Body of pancreas (tissue), 4 donors: ENCODE measurements at regions not wholly inside any gene's neighbourhood (a gene's known extent, or its start where the extent isn't known, plus 50 kb on each side); places are given as distances from the start of the nearest gene placed in this dataset.

Source experiments
- ATAC-seq: fragments of 150-250 bp; one replicate; pipeline ENCODE4 v1.9.1; 2016
- DNase-seq, 4 donors: peaks; one replicate each; pipeline ENCODE4 v3.0.0-alpha.2; 2019
- H3K27ac ChIP-seq, 4 donors: fragments of 200-600 bp; sonication (generic); 1 replicate in 3 of 4; 2 replicates in 1 of 4; pipeline versions ENCODE4 v1.5.1 to v1.6.1; 2016 to 2019; ENCODE audit warnings: mild to moderate bottlenecking in 1 of 4, mixed read lengths in 1 of 4, moderate library complexity in 1 of 4
- H3K27me3 ChIP-seq, 2 donors: fragments of 200-600 bp; sonication (generic); one replicate each; pipeline ENCODE4 v1.6.0; 2016; ENCODE audit warnings: mild to moderate bottlenecking in 1 of 2
- H3K36me3 ChIP-seq, 2 donors: fragments of 200-600 bp; sonication (generic); replicated peaks in 1 of 2; 2 replicates each; pipeline ENCODE4 v1.5.1; 2016; ENCODE audit warnings: low read depth in 2 of 2; ENCODE audit not compliant: insufficient read depth in 1 of 2
- H3K4me1 ChIP-seq: fragments of 200-600 bp; sonication (generic); one replicate; pipeline ENCODE4 v1.6.0; 2016
- H3K4me3 ChIP-seq, 2 donors: fragments of 200-600 bp; sonication (generic); 1 replicate in 1 of 2; 2 replicates in 1 of 2; pipeline ENCODE4 v1.5.1; 2016 to 2019
- H3K9me3 ChIP-seq, 3 donors: fragments of 200-600 bp; sonication (generic); 1 replicate in 2 of 3; 2 replicates in 1 of 3; pipeline ENCODE4 v1.5.1; 2016
- POLR2A ChIP-seq, 3 donors: fragments of 450-650 bp; IDR thresholded peaks; one replicate each; pipeline ENCODE4 v1.6.1; 2016; ENCODE audit warnings: antibody characterized with exemption in 3 of 3, mild to moderate bottlenecking in 2 of 3
- WGBS, 2 donors: methylation state at CpG; one replicate each; pipeline ENCODE4 v1.1.5; 2017; 5-methylcytosine and 5-hydroxymethylcytosine counted together
- intact Hi-C: fragments of 100-400 bp; cut with DNase I; formaldehyde crosslinking; loops from one replicate; pipeline ENCODE4 v1.15.1; 2023
- TF ChIP-seq, protein P1 (sequence below), 7 experiments: fragments of 450-650 bp in 4 of 7; fragments of 200-600 bp in 3 of 7; sonication (generic) in 3 of 7; IDR thresholded peaks; one replicate each; pipeline ENCODE4 v1.5.1; 2016 to 2019; ENCODE audit warnings: antibody characterized with exemption in 7 of 7

DNA sequence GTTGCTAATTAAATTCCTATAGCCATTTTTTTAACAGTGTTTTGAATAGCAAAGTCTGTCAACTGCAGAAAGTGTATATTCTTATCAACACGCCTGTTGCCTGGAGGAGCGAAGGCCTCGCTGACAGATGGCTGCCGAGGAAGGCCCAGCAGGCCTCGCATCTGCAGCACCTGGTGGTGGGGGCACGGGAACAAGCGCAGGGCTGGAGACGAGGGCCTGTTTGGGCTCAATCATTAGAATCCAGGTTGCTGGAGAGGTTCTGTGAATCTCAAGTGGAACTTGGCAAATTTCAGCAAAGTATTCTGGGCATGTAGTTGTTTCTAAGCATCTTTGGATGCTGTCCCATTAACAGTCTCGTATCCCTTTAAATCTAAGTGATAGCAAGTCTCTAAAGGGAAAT is 66.1 kb upstream of the FAM204A start:
- 85 to 88% methylated on average over 9 of the region's 9 CpGs for WGBS, 2 donors

DNA sequence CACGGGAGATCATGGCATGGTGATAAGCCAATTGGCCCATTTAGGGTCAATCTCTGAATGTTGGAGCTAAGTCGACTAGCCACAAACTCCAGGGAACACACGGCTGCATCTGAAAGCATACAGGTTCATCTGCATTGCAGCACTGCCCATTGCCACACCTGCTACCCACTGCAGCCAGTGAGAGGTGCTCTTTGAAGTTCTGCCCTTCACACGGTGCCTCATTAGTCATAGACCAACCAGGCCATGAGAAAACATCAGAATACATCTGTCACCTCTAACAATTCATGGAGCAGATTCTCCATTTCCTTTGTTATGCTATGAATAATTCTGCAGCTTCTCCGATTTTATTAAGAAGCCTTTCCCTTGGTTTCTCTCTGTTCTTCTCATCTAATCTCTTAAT is 65.7 kb upstream of the FAM204A start:
- H3K27me3 ChIP-seq, result peaks cover 0 to 4% of the 10 kb centered on the region in 2 donors
- H3K4me1 ChIP-seq, result no peaks in the 10 kb centered on the region
- H3K27ac ChIP-seq, result no peak overlapping the region
- H3K36me3 ChIP-seq, result no peaks in the 10 kb centered on the region
- 60 to 61% methylated on average over 5 of the region's 5 CpGs for WGBS, 2 donors
- TF ChIP-seq, protein P1, sequence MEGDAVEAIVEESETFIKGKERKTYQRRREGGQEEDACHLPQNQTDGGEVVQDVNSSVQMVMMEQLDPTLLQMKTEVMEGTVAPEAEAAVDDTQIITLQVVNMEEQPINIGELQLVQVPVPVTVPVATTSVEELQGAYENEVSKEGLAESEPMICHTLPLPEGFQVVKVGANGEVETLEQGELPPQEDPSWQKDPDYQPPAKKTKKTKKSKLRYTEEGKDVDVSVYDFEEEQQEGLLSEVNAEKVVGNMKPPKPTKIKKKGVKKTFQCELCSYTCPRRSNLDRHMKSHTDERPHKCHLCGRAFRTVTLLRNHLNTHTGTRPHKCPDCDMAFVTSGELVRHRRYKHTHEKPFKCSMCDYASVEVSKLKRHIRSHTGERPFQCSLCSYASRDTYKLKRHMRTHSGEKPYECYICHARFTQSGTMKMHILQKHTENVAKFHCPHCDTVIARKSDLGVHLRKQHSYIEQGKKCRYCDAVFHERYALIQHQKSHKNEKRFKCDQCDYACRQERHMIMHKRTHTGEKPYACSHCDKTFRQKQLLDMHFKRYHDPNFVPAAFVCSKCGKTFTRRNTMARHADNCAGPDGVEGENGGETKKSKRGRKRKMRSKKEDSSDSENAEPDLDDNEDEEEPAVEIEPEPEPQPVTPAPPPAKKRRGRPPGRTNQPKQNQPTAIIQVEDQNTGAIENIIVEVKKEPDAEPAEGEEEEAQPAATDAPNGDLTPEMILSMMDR (IDR thresholded peaks at IDR 0.05), result no peak
- TF ChIP-seq POLR2A (IDR thresholded peaks at IDR 0.05), result no peak
- H3K9me3 ChIP-seq, result no peaks in the 10 kb centered on the region
- no peak for ATAC-seq
- H3K4me3 ChIP-seq, result no peak overlapping the region
- intact Hi-C loops, result no loop called here
- no peak for DNase-seq

More for the DNA sequence above, 66.1 kb upstream of the FAM204A start:
- no peak overlapping the region for H3K27ac ChIP-seq
- H3K27me3 ChIP-seq, result peaks cover 0 to 4% of the 10 kb centered on the region in 2 donors
- H3K4me1 ChIP-seq, result no peaks in the 10 kb centered on the region
- DNase-seq, result no peak
- intact Hi-C loops, result no loop called here
- no peaks in the 10 kb centered on the region for H3K36me3 ChIP-seq
- TF ChIP-seq POLR2A (IDR thresholded peaks at IDR 0.05), result no peak
- TF ChIP-seq, protein P1 (IDR thresholded peaks at IDR 0.05), result no peak
- ATAC-seq, result no peak
- H3K9me3 ChIP-seq, result no peaks in the 10 kb centered on the region
- H3K4me3 ChIP-seq, result no peak overlapping the region

DNA sequence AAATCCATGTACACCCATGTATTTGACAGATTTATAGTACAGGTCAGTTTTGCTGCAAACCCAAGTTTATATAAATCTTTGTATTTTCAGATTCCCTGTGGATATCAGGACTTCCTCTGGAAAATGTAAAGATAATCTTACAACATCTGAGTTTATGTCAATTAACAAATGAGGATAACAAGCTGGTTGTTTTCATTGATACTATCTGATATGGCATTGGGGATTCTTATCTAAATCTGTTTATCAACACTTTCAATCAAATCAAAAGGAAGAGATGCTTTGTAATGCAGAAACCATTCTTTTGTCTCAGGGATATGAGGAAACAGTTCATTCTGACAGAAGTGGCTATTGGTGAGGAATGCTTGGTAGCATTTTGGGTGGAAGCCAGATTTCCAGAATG is 64.9 kb upstream of the FAM204A start:
- TF ChIP-seq POLR2A (IDR thresholded peaks at IDR 0.05), result no peak
- Histone ChIP-seq H3K9me3 (no peaks in the 10 kb centered on the region), H3K36me3 (no peaks in the 10 kb centered on the region), H3K4me1 (no peaks in the 10 kb centered on the region), H3K27me3 (peaks cover 0 to 4% of the 10 kb centered on the region in 2 donors), H3K4me3 (no peak overlapping the region), H3K27ac (no peak overlapping the region)
- ATAC-seq, result no peak
- DNase-seq, result no peak
- intact Hi-C loops, result no loop called here

DNA sequence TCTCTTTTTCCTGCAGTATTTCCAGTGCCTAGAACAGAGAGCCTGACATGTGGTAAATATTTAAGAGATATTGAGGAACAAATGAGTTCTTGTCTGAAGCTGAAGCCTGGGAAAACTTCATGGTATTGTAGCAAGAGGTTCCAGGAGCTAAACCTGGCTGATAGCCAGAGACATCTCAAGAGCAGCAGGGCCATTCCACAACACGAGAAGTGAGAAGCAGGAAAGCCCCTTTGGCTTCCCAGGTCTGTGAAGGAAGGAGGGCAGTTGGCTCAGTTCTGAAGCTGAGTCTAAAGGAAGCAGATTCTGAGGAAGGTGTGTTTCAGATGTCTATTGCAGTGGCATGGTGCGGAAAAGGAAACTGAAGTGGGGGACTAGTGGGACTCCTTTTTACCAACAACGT is 63.8 kb upstream of the FAM204A start:
- no peak for ATAC-seq
- H3K27me3 ChIP-seq, result peaks cover 0 to 4% of the 10 kb centered on the region in 2 donors
- intact Hi-C loops, result no loop called here
- H3K27ac ChIP-seq, result no peak overlapping the region
- no peaks in the 10 kb centered on the region for H3K36me3 ChIP-seq
- TF ChIP-seq, protein P1 (IDR thresholded peaks at IDR 0.05), result no peak
- TF ChIP-seq POLR2A (IDR thresholded peaks at IDR 0.05), result no peak
- H3K4me1 ChIP-seq, result no peaks in the 10 kb centered on the region
- DNase-seq, result no peak
- WGBS, 2 donors, result 39 to 46% methylated on average over 3 of the region's 3 CpGs
- H3K9me3 ChIP-seq, result no peaks in the 10 kb centered on the region
- H3K4me3 ChIP-seq, result no peak overlapping the region

DNA sequence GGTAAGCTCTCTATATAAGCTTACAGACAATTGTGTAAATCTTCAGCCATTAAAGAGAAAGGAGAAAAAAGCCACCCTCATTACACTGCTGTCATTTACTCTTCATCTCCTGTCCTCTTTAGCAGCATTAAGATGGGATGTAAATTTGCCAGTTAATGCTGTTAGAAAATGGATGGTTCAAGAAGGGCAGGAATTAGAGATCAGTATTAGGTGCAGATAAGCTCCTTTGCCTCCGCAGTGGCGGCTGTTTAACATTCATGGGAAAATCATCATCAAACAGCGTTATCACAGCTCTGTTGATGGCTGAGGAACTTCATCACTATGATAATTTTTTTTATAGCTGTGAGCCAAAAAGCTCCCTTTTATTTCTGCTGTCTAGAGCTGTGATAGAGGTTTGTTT is 61.8 kb upstream of the FAM204A start:
- no peak overlapping the region for H3K4me3 ChIP-seq
- no peaks in the 10 kb centered on the region for H3K36me3 ChIP-seq
- no peak overlapping the region for H3K27ac ChIP-seq
- DNase-seq (no peak), ATAC-seq (no peak)
- intact Hi-C loops, result no loop called here
- H3K27me3 ChIP-seq, result peaks cover 0 to 4% of the 10 kb centered on the region in 2 donors
- 17 to 28% methylated on average over 3 of the region's 3 CpGs for WGBS, 2 donors
- TF ChIP-seq, protein P1 (IDR thresholded peaks at IDR 0.05), result no peak
- no peak for TF ChIP-seq POLR2A (IDR thresholded peaks at IDR 0.05)
- H3K4me1 ChIP-seq, result no peaks in the 10 kb centered on the region
- H3K9me3 ChIP-seq, result no peaks in the 10 kb centered on the region
